ENCODE measurements at regions not wholly inside any gene's neighbourhood (a gene's known extent, or its start where the extent isn't known, plus 50 kb on each side); places are given as distances from the start of the nearest gene placed in this dataset.

GRCh38 chr5:124210111-124210910 is 536.1 kb downstream of the ZNF608 start:
- H2AFZ ChIP-seq (ENCODE audit: low read length): no peak overlapping the region
- H3K27ac ChIP-seq (ENCODE audit: low read depth, low read length): no peak overlapping the region
- H3K14ac ChIP-seq (ENCODE audit: insufficient read length): no peak overlapping the region
- no peaks in the 10 kb centered on the region for H3K4me1 ChIP-seq (replicated peaks in 1 of 4; ENCODE audit: control insufficient read depth in 3 of 4, insufficient read depth in 4 of 4, low read length in 3 of 4)
- peaks cover 0 to 5% (median 0%) of the 10 kb centered on the region in 4 experiments; a peak in 1 of 8 replicates for H3K36me3 ChIP-seq (ENCODE audit: control insufficient read depth in 2 of 4, insufficient read depth in 4 of 4, low read length in 3 of 4)
- no peak overlapping the region for H2AK5ac ChIP-seq (ENCODE audit: low read depth, low read length)
- H2BK20ac ChIP-seq (ENCODE audit: low read length): no peak overlapping the region
- no peak overlapping the region for H4K5ac ChIP-seq (ENCODE audit: insufficient read length, low read depth, low read length)
- CTCF ChIA-PET (ENCODE audit: partially characterized antibody): interaction anchor here (1.1 kb wide), 1 partner anchor 17 kb away, joined by 3 read pairs; no protein-coding TSS in a partner anchor
- H3K27me3 ChIP-seq (replicated peaks in 1 of 4; ENCODE audit: control insufficient read depth in 3 of 4, extremely low read depth in 1 of 4, insufficient read depth in 3 of 4, low read length in 3 of 4): no peaks in the 10 kb centered on the region
- no peak overlapping the region for H4K91ac ChIP-seq (replicated peaks; ENCODE audit: insufficient read length, low read length)
- no peaks in the 10 kb centered on the region for H3K79me1 ChIP-seq (ENCODE audit: low read depth, low read length)
- H3K4ac ChIP-seq (replicated peaks; ENCODE audit: insufficient read length, low read depth, low read length): no peak overlapping the region
- no peak overlapping the region for H2BK5ac ChIP-seq (ENCODE audit: low read depth, low read length)
- H3K23ac ChIP-seq (ENCODE audit: insufficient read length): no peak overlapping the region
- no peaks in the 10 kb centered on the region for H3K23me2 ChIP-seq (ENCODE audit: low read depth, low read length)
- no peak for DNase-seq (ENCODE audit: low read depth in 1 of 2, low spot score in 2 of 2)
- no peak overlapping the region for H3K18ac ChIP-seq (ENCODE audit: extremely low read depth, low read length)
- H2BK15ac ChIP-seq (ENCODE audit: low read length): no peak overlapping the region
- no peak overlapping the region for H3K9ac ChIP-seq (replicated peaks in 1 of 4; ENCODE audit: extremely low read depth in 1 of 4, low read depth in 3 of 4, low read length in 3 of 4)
- H2BK12ac ChIP-seq (ENCODE audit: low read depth, low read length): no peak overlapping the region
- no peak overlapping the region for H4K8ac ChIP-seq (ENCODE audit: extremely low read depth, insufficient read depth, low read length)
- no peak overlapping the region for H2BK120ac ChIP-seq (replicated peaks; ENCODE audit: low read depth, low read length)
- H3K4me2 ChIP-seq (ENCODE audit: insufficient read depth in 1 of 2, low read depth in 2 of 2, low read length in 2 of 2): no peak overlapping the region
- no peak overlapping the region for H3K56ac ChIP-seq (replicated peaks; ENCODE audit: insufficient read length, low read depth, low read length)
- H4K20me1 ChIP-seq (replicated peaks in 1 of 2; ENCODE audit: control insufficient read depth in 1 of 2, insufficient read depth in 2 of 2, low read length in 2 of 2): no peaks in the 10 kb centered on the region
- 83% methylated on average over 2 of the region's 2 CpGs; no CpG with 5 or more reads in 1 of the 2 experiments for WGBS, 2 experiments (ENCODE audit: extremely low coverage in 1 of 2, insufficient coverage in 1 of 2, insufficient read length in 1 of 2, insufficient replicate concordance in 2 of 2, low coverage in 1 of 2, low lambda C conversion rate in 2 of 2, missing lambda C conversion rate in 1 of 2)
- H3K4me3 ChIP-seq (ENCODE audit: extremely low read depth in 1 of 4, insufficient read depth in 2 of 4, low read depth in 3 of 4, low read length in 4 of 4): no peak overlapping the region
- peaks cover 13 to 15% of the 10 kb centered on the region in 2 experiments for H3K9me3 ChIP-seq (ENCODE audit: insufficient read depth in 2 of 2, low read depth in 1 of 2, low read length in 1 of 2)
- no peaks in the 10 kb centered on the region for H3K79me2 ChIP-seq (ENCODE audit: control insufficient read depth in 1 of 2, insufficient read depth in 2 of 2, low read length in 2 of 2)
- POLR2A ChIA-PET (ENCODE audit: partially characterized antibody): no interaction called here
- FAIRE-seq: no peak
- TF ChIP-seq HDAC6 (IDR thresholded peaks at IDR 0.05; ENCODE audit: low read depth, low read length) (no peak), ATF3 (IDR thresholded peaks at IDR 0.05; ENCODE audit: insufficient read depth, low read depth, low read length) (no peak), BACH1 (IDR thresholded peaks at IDR 0.05; ENCODE audit: low read length) (no peak), CBX5 (IDR thresholded peaks at IDR 0.05; ENCODE audit: low read depth, low read length) (no peak), TAF1 (IDR thresholded peaks at IDR 0.05; ENCODE audit: low read depth, low read length) (no peak), TEAD4 (IDR thresholded peaks at IDR 0.05; ENCODE audit: low read depth, low read length) (no peak), POLR2A (IDR thresholded peaks at IDR 0.05; ENCODE audit: control extremely low read depth in 1 of 2, low read depth in 2 of 2, low read length in 2 of 2) (no peak), PHF8 (conservative IDR thresholded peaks at IDR 0.05; ENCODE audit: low read depth, low read length) (no peak), YY1 (IDR thresholded peaks at IDR 0.05; ENCODE audit: low read depth, low read length) (no peak), RAD21 (IDR thresholded peaks at IDR 0.05 in 1 of 2, conservative IDR thresholded peaks at IDR 0.05 in 1 of 2; ENCODE audit: low read depth in 2 of 2, low read length in 2 of 2) (no peak)
- TF ChIP-seq, protein P1, sequence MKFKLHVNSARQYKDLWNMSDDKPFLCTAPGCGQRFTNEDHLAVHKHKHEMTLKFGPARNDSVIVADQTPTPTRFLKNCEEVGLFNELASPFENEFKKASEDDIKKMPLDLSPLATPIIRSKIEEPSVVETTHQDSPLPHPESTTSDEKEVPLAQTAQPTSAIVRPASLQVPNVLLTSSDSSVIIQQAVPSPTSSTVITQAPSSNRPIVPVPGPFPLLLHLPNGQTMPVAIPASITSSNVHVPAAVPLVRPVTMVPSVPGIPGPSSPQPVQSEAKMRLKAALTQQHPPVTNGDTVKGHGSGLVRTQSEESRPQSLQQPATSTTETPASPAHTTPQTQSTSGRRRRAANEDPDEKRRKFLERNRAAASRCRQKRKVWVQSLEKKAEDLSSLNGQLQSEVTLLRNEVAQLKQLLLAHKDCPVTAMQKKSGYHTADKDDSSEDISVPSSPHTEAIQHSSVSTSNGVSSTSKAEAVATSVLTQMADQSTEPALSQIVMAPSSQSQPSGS (IDR thresholded peaks at IDR 0.05; ENCODE audit: low read length): no peak

All from H1 (cell line).